ENCODE measurements at regions not wholly inside any gene's neighbourhood (a gene's known extent, or its start where the extent isn't known, plus 50 kb on each side); places are given as distances from the start of the nearest gene placed in this dataset.

DNA sequence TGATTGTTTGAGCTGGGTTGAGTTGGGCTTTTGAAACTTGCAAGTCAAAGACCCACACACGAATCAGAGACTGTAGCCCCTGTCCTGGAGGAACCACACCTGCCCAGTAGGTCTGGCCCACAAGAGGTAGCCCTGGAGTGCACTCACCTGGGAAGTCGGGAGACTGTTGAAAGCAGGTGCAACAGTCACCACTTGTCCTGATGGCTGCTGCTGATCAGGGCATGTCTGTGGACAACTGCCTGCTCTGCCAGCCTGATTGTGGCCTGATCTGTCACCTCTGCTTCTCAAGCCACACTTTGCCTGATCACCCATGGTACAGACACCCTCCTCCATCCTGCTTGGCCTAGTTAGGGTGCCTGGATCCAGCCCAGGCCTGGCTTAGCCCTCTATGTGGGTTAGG lies 105.0 kb upstream of the HAAO start:
- no peaks in the 10 kb centered on the region for H4K20me1 ChIP-seq (ENCODE audit: insufficient read depth, low read length, poor library complexity, severe bottlenecking)
- no peaks in the 10 kb centered on the region for H3F3A ChIP-seq (ENCODE audit: low read depth)
- no peaks in the 10 kb centered on the region for H3K4me1 ChIP-seq (ENCODE audit: insufficient read depth, low read length, poor library complexity, severe bottlenecking)
- no peaks in the 10 kb centered on the region for H3K79me2 ChIP-seq (ENCODE audit: insufficient read depth, low read length)
- H3K9me3 ChIP-seq (ENCODE audit: insufficient read depth, low read depth, low read length): no peaks in the 10 kb centered on the region
- no peak overlapping the region for H2AFZ ChIP-seq (ENCODE audit: low read length)
- no peak overlapping the region for H3K4me2 ChIP-seq (ENCODE audit: low read depth, low read length, poor library complexity, severe bottlenecking)
- H3K9ac ChIP-seq (ENCODE audit: low read depth, low read length, poor library complexity, severe bottlenecking): no peak overlapping the region
- H3K27me3 ChIP-seq (ENCODE audit: insufficient read depth, low read length, poor library complexity, severe bottlenecking): no peaks in the 10 kb centered on the region
- no peak overlapping the region for H3K4me3 ChIP-seq (ENCODE audit: low read length, poor library complexity, severe bottlenecking)
- no peaks in the 10 kb centered on the region for H3K9me2 ChIP-seq (replicated peaks; ENCODE audit: low read depth, low read length)
- TF ChIP-seq CTCF (conservative IDR thresholded peaks at IDR 0.05; ENCODE audit: low read length) (no peak), EZH2phosphoT487 (IDR thresholded peaks at IDR 0.05; ENCODE audit: borderline replicate concordance) (no peak)
- H3K36me3 ChIP-seq (ENCODE audit: insufficient read depth, low read length): no peaks in the 10 kb centered on the region

DNA sequence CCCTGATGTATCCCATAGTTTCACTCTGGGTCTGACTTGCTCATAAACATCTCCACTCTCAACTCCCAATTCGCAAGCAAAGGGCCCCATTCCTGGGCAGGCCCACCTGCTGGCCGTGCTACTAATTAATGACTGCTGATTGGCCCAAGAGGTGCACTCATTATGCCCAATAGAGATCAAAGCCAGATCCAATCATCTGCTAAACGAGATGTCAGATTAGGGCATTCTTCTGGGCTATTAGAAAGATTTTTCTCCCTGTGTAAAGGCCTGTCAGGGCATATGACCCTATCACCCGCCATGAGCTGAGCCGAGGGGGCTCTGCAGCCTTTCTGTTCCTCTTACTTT lies 103.4 kb upstream of the HAAO start:
- Histone ChIP-seq H3F3A (ENCODE audit: low read depth) (no peaks in the 10 kb centered on the region), H3K27me3 (ENCODE audit: insufficient read depth, low read length, poor library complexity, severe bottlenecking) (no peaks in the 10 kb centered on the region), H2AFZ (ENCODE audit: low read length) (no peak overlapping the region), H3K9me3 (ENCODE audit: insufficient read depth, low read depth, low read length) (no peaks in the 10 kb centered on the region), H3K4me1 (ENCODE audit: insufficient read depth, low read length, poor library complexity, severe bottlenecking) (no peaks in the 10 kb centered on the region), H3K9ac (ENCODE audit: low read depth, low read length, poor library complexity, severe bottlenecking) (no peak overlapping the region), H4K20me1 (ENCODE audit: insufficient read depth, low read length, poor library complexity, severe bottlenecking) (no peaks in the 10 kb centered on the region), H3K36me3 (ENCODE audit: insufficient read depth, low read length) (no peaks in the 10 kb centered on the region), H3K4me3 (ENCODE audit: low read length, poor library complexity, severe bottlenecking) (no peak overlapping the region), H3K79me2 (ENCODE audit: insufficient read depth, low read length) (no peaks in the 10 kb centered on the region), H3K9me2 (replicated peaks; ENCODE audit: low read depth, low read length) (no peaks in the 10 kb centered on the region), H3K4me2 (ENCODE audit: low read depth, low read length, poor library complexity, severe bottlenecking) (no peak overlapping the region)
- TF ChIP-seq CTCF (conservative IDR thresholded peaks at IDR 0.05; ENCODE audit: low read length) (no peak), EZH2phosphoT487 (IDR thresholded peaks at IDR 0.05; ENCODE audit: borderline replicate concordance) (no peak)

DNA sequence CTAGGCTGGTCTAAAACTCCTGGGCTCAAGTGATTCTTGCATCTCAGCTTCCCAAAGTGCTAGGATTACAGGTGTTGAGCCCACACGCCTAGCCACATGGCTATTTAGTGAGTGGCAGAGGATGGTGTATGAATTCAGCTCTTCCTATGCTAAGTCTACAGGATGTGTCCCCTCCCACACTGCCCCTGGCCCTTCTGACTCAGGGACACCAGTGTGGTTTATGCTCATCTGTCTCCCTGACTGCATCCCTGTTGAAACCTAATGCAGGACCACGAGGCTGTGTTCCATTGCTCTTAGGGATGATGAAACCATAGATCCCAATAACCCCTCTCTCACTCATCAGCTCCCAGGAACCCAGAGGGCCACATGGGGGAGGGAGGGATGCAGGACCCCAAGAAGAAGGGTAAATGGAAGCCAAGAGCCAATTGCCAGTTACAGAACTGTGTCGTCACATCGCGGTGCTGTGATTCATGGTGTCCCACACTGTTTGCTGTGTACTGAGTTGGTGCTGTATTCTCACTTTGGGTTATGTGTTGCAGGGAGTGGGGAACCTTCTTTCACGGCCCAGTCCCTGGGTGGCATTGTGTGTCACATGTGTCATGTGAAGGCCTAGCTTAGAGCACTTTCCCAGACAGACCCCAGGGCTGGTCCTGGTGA lies 102.9 kb upstream of the HAAO start:
- Histone ChIP-seq H3K4me1 (ENCODE audit: insufficient read depth, low read length, poor library complexity, severe bottlenecking) (no peaks in the 10 kb centered on the region), H2AFZ (ENCODE audit: low read length) (no peak overlapping the region), H4K20me1 (ENCODE audit: insufficient read depth, low read length, poor library complexity, severe bottlenecking) (no peaks in the 10 kb centered on the region), H3K9ac (ENCODE audit: low read depth, low read length, poor library complexity, severe bottlenecking) (no peak overlapping the region), H3K9me3 (ENCODE audit: insufficient read depth, low read depth, low read length) (no peaks in the 10 kb centered on the region), H3K4me2 (ENCODE audit: low read depth, low read length, poor library complexity, severe bottlenecking) (no peak overlapping the region), H3K4me3 (ENCODE audit: low read length, poor library complexity, severe bottlenecking) (no peak overlapping the region), H3K36me3 (ENCODE audit: insufficient read depth, low read length) (no peaks in the 10 kb centered on the region), H3K27me3 (ENCODE audit: insufficient read depth, low read length, poor library complexity, severe bottlenecking) (no peaks in the 10 kb centered on the region), H3F3A (ENCODE audit: low read depth) (no peaks in the 10 kb centered on the region), H3K79me2 (ENCODE audit: insufficient read depth, low read length) (no peaks in the 10 kb centered on the region), H3K9me2 (replicated peaks; ENCODE audit: low read depth, low read length) (no peaks in the 10 kb centered on the region)
- TF ChIP-seq EZH2phosphoT487 (IDR thresholded peaks at IDR 0.05; ENCODE audit: borderline replicate concordance): no peak
- TF ChIP-seq CTCF (conservative IDR thresholded peaks at IDR 0.05; ENCODE audit: low read length): no peak

All from Loucy (cell line).